Endothelial cell of umbilical vein (primary cell): ENCODE measurements at regions not wholly inside any gene's neighbourhood (a gene's known extent, or its start where the extent isn't known, plus 50 kb on each side); places are given as distances from the start of the nearest gene placed in this dataset.

Experiments used
- BruUV-seq: library from RNA; stranded (reverse); fragments of 400-500 nt; replicated peaks from 2 replicates; lab custom pipeline; 2021; lab: Mats Ljungman, UMichigan
- CTCF ChIA-PET: fragments of 300-600, 350-600 bp; sonication (Branson Sonifier 250); formaldehyde crosslinking; loops from one replicate; lab custom pipeline; 2021; ENCODE audit warnings: antibody characterized with exemption, inconsistent platforms; lab: Charles Lee
- POLR2A ChIA-PET: fragments of 300-600, 350-600 bp; sonication (Branson Sonifier 250); formaldehyde crosslinking; loops from one replicate; lab custom pipeline; 2021; ENCODE audit warnings: antibody characterized with exemption, inconsistent platforms; lab: Charles Lee
- DNase-seq: peaks from one replicate; pipeline ENCODE4 v3.0.0-alpha.2; 2011; ENCODE audit warnings: low read depth, low spot score
- FAIRE-seq: peaks from 2 replicates; lab custom pipeline; 2011; peaks lifted over from hg19 to GRCh38; lab: Jason Lieb, UNC
- H2AFZ ChIP-seq: 2 replicates; pipeline ENCODE4 v1.6.0; 2012; ENCODE audit warnings: low read depth, low read length, control low read depth, inconsistent platforms
- H3K27ac ChIP-seq: 2 replicates; pipeline ENCODE4 v1.5.1; 2011; ENCODE audit warnings: low read depth, mild to moderate bottlenecking, control low read depth, low read length, moderate library complexity; ENCODE audit not compliant: insufficient read depth
- H3K27me3 ChIP-seq, 2 experiments: 2 replicates each; pipeline versions ENCODE4 v1.6.0 to v1.6.1; 2011; ENCODE audit warnings: low read length in 2 of 2, mixed read lengths in 1 of 2; ENCODE audit not compliant: control insufficient read depth in 2 of 2, insufficient read depth in 2 of 2
- H3K36me3 ChIP-seq, 2 experiments: 2 replicates in 1 of 2; 3 replicates in 1 of 2; pipeline ENCODE4 v1.5.1; 2011; ENCODE audit warnings: low read length in 2 of 2, mild to moderate bottlenecking in 1 of 2, moderate library complexity in 1 of 2; ENCODE audit not compliant: control insufficient read depth in 2 of 2, insufficient read depth in 2 of 2; ENCODE audit errors: extremely low read depth in 1 of 2
- H3K4me1 ChIP-seq: 3 replicates; pipeline ENCODE4 v1.5.1; 2011; ENCODE audit warnings: mild to moderate bottlenecking, low read length; ENCODE audit not compliant: control insufficient read depth, insufficient read depth; ENCODE audit errors: extremely low read depth
- H3K4me2 ChIP-seq: 2 replicates; pipeline ENCODE4 v1.6.1; 2011; ENCODE audit warnings: low read length, control low read depth, mixed read lengths; ENCODE audit not compliant: insufficient read depth
- H3K4me3 ChIP-seq, 3 experiments: fragments of 200-600 bp in 1 of 3; sonication (generic), shearing (Covaris generic) in 1 of 3; replicated peaks in 1 of 3; 2 replicates each; pipeline ENCODE4 v1.5.1; 2011 to 2016; ENCODE audit warnings: control low read depth in 3 of 3, low read length in 3 of 3, mild to moderate bottlenecking in 2 of 3, inconsistent platforms in 1 of 3, low read depth in 1 of 3, moderate library complexity in 1 of 3; ENCODE audit not compliant: insufficient read depth in 1 of 3
- H3K79me2 ChIP-seq: 2 replicates; pipeline ENCODE4 v1.6.0; 2012; ENCODE audit warnings: low read length, inconsistent platforms; ENCODE audit not compliant: control insufficient read depth, insufficient read depth
- H3K9ac ChIP-seq: replicated peaks from 2 replicates; pipeline ENCODE3; 2011; ENCODE audit warnings: low read length, control low read depth; ENCODE audit not compliant: insufficient read depth; ENCODE audit errors: extremely low read depth
- H3K9me1 ChIP-seq: replicated peaks from 3 replicates; pipeline ENCODE4 v1.6.0; 2011; ENCODE audit warnings: mild to moderate bottlenecking, low read length; ENCODE audit not compliant: control insufficient read depth, insufficient read depth; ENCODE audit errors: extremely low read depth
- H3K9me3 ChIP-seq: replicated peaks from 2 replicates; pipeline ENCODE4 v1.5.1; 2012; ENCODE audit warnings: low read length, inconsistent platforms; ENCODE audit not compliant: control insufficient read depth, insufficient read depth
- H4K20me1 ChIP-seq: replicated peaks from 2 replicates; pipeline ENCODE3; 2011; ENCODE audit warnings: mild to moderate bottlenecking, low read length; ENCODE audit not compliant: control insufficient read depth, insufficient read depth; ENCODE audit errors: extremely low read depth
- EZH2 ChIP-seq: IDR thresholded peaks from 2 replicates; pipeline ENCODE4 v1.6.1; 2012; ENCODE audit warnings: borderline replicate concordance, low read depth, mild to moderate bottlenecking, moderate library complexity, low read length, inconsistent platforms; ENCODE audit not compliant: severe bottlenecking
- FOS ChIP-seq: IDR thresholded peaks from 2 replicates; pipeline ENCODE4 v1.6.1; 2011; ENCODE audit warnings: mild to moderate bottlenecking, low read length, moderate library complexity, borderline replicate concordance; ENCODE audit not compliant: insufficient read depth
- GATA2 ChIP-seq: IDR thresholded peaks from 2 replicates; pipeline ENCODE4 v1.7.0; 2011; ENCODE audit warnings: low read depth, mild to moderate bottlenecking, moderate library complexity, mixed read lengths, low read length; ENCODE audit not compliant: insufficient read length, insufficient read depth
- JUN ChIP-seq: IDR thresholded peaks from 2 replicates; pipeline ENCODE4 v1.6.1; 2011; ENCODE audit warnings: borderline replicate concordance, low read depth; ENCODE audit not compliant: insufficient read length, insufficient read depth
- MAX ChIP-seq: IDR thresholded peaks from 2 replicates; pipeline ENCODE4 v1.6.1; 2011; ENCODE audit not compliant: insufficient read depth, insufficient read length
- MYC ChIP-seq: IDR thresholded peaks from one replicate; pipeline ENCODE4 v1.6.1; 2011; ENCODE audit warnings: mild to moderate bottlenecking, low read depth, low read length
- POLR2A ChIP-seq: IDR thresholded peaks from 2 replicates; pipeline ENCODE4 v1.6.1; 2012; ENCODE audit warnings: low read depth, mild to moderate bottlenecking, control low read depth, low read length
- POLR2AphosphoS5 ChIP-seq: IDR thresholded peaks from 2 replicates; pipeline ENCODE4 v1.6.1; 2012; ENCODE audit warnings: low read depth, mild to moderate bottlenecking, control low read depth, low read length, moderate library complexity; ENCODE audit not compliant: insufficient read depth
- dilution Hi-C: fragments of 300-500 bp; cut with MboI; formaldehyde crosslinking; loops from one replicate; pipeline ENCODE4 v1.15.0; 2019; ENCODE audit warnings: low sequenced_read_pairs; ENCODE audit not compliant: extremely low pct_ligation_motif_present
- intact Hi-C: fragments of 100-400 bp; cut with micrococcal nuclease; formaldehyde crosslinking; loops from one replicate; pipeline ENCODE4 v1.10.0; 2022

GRCh38 chr16:66228792-66229191 lies 137.7 kb upstream of the CDH5 start:
- no peaks in the 10 kb centered on the region for H3K27me3 ChIP-seq
- DNase-seq, result no peak
- no peaks in the 10 kb centered on the region for H3K9me3 ChIP-seq
- no peaks in the 10 kb centered on the region for H3K36me3 ChIP-seq
- H3K79me2 ChIP-seq, result no peaks in the 10 kb centered on the region
- dilution Hi-C loops (no loop called here), intact Hi-C loops (no loop called here)
- H2AFZ ChIP-seq, result no peak overlapping the region
- no peaks in the 10 kb centered on the region for H3K4me1 ChIP-seq
- POLR2A ChIA-PET, result no interaction called here
- H3K27ac ChIP-seq, result no peak overlapping the region
- CTCF ChIA-PET, result no interaction called here
- no peak for TF ChIP-seq JUN
- no peak for TF ChIP-seq POLR2AphosphoS5
- no peak for TF ChIP-seq MYC
- H4K20me1 ChIP-seq, result no peaks in the 10 kb centered on the region
- no peak overlapping the region for H3K4me2 ChIP-seq
- H3K9me1 ChIP-seq, result no peaks in the 10 kb centered on the region
- no peak overlapping the region for H3K4me3 ChIP-seq
- H3K9ac ChIP-seq, result no peak overlapping the region
- BruUV-seq, result no TSS peak
- no peak for FAIRE-seq

GRCh38 chr16:66227766-66228530 lies 138.5 kb upstream of the CDH5 start:
- Histone ChIP-seq H3K4me2 (no peak overlapping the region), H3K9me3 (no peaks in the 10 kb centered on the region), H2AFZ (no peak overlapping the region), H3K4me3 (no peak overlapping the region), H3K27ac (no peak overlapping the region), H3K4me1 (no peaks in the 10 kb centered on the region), H4K20me1 (no peaks in the 10 kb centered on the region), H3K9ac (no peak overlapping the region), H3K36me3 (no peaks in the 10 kb centered on the region), H3K9me1 (no peaks in the 10 kb centered on the region), H3K79me2 (no peaks in the 10 kb centered on the region), H3K27me3 (no peaks in the 10 kb centered on the region)
- FAIRE-seq (no peak), DNase-seq (no peak)
- dilution Hi-C loops, result no loop called here
- POLR2A ChIA-PET, result no interaction called here
- BruUV-seq, result no TSS peak
- intact Hi-C loops, result no loop called here
- TF ChIP-seq JUN, result no peak
- no peak for TF ChIP-seq MAX
- TF ChIP-seq POLR2A, result no peak
- no peak for TF ChIP-seq POLR2AphosphoS5
- TF ChIP-seq GATA2, result no peak
- TF ChIP-seq MYC, result no peak
- TF ChIP-seq FOS, result no peak
- no peak for TF ChIP-seq EZH2
- CTCF ChIA-PET, result no interaction called here
